ENCODE measurements at regions not wholly inside any gene's neighbourhood (a gene's known extent, or its start where the extent isn't known, plus 50 kb on each side); places are given as distances from the start of the nearest gene placed in this dataset.

GRCh38 chrX:116277351-116278225, 107.0 kb downstream of the AGTR2 start:
- Histone ChIP-seq H3K4me1 (ENCODE audit: control insufficient read depth, insufficient read depth, low read length) (no peaks in the 10 kb centered on the region), H3K4me3 (ENCODE audit: low read depth in 2 of 2, low read length in 2 of 2) (no peak overlapping the region), H3K9me3 (ENCODE audit: control insufficient read depth, insufficient read depth, low read depth, low read length) (no peaks in the 10 kb centered on the region), H3K27ac (ENCODE audit: low read length) (no peak overlapping the region), H3K27me3 (ENCODE audit: control insufficient read depth, insufficient read depth, low read length) (no peaks in the 10 kb centered on the region), H3K36me3 (ENCODE audit: control insufficient read depth, insufficient read depth, low read length) (no peaks in the 10 kb centered on the region)
- no peak for ATAC-seq
- TF ChIP-seq POLR2AphosphoS5 (IDR thresholded peaks at IDR 0.05; ENCODE audit: low read depth, low read length) = no peak
- no peak for TF ChIP-seq SIN3A (IDR thresholded peaks at IDR 0.05; ENCODE audit: borderline replicate concordance, insufficient read depth, low read depth, low read length)
- in situ Hi-C loops (cut with HindIII; ENCODE audit: low pct_unique_long_range_greater_than_20kb, low sequenced_read_pairs) (no loop called here), intact Hi-C loops (cut with micrococcal nuclease; ENCODE audit: unreplicated experiment) (no loop called here)
- POLR2A ChIA-PET = no interaction called here
- no peak for DNase-seq (ENCODE audit: low read depth, low spot score)
- CTCF ChIA-PET = no interaction called here
- no TSS peak for BruUV-seq (replicated peaks)

- no peaks in the 10 kb centered on the region for H3K9me3 ChIP-seq (ENCODE audit: control insufficient read depth, insufficient read depth, low read depth, low read length)
- intact Hi-C loops (cut with micrococcal nuclease; ENCODE audit: unreplicated experiment) = no loop called here
- no peak overlapping the region for H3K27ac ChIP-seq (ENCODE audit: low read length)
- H3K36me3 ChIP-seq (ENCODE audit: control insufficient read depth, insufficient read depth, low read length) = no peaks in the 10 kb centered on the region
- DNase-seq (ENCODE audit: low read depth, low spot score) = no peak
- no peak for TF ChIP-seq TCF7L2 (IDR thresholded peaks at IDR 0.05; ENCODE audit: low read depth, low read length)
- TF ChIP-seq REST (IDR thresholded peaks at IDR 0.05; ENCODE audit: insufficient read depth in 1 of 2, low read depth in 2 of 2, low read length in 1 of 2) = no peak
- no peak overlapping the region for H3K4me3 ChIP-seq (ENCODE audit: low read depth in 2 of 2, low read length in 2 of 2)
- ChIA-PET CTCF (no interaction called here), POLR2A (no interaction called here)
- H3K27me3 ChIP-seq (ENCODE audit: control insufficient read depth, insufficient read depth, low read length) = no peaks in the 10 kb centered on the region
- BruUV-seq (replicated peaks) = no TSS peak
- in situ Hi-C loops (cut with HindIII; ENCODE audit: low pct_unique_long_range_greater_than_20kb, low sequenced_read_pairs) = no loop called here
- no peaks in the 10 kb centered on the region for H3K4me1 ChIP-seq (ENCODE audit: control insufficient read depth, insufficient read depth, low read length)
- ATAC-seq = no peak
Observed at GRCh38 chrX:116278826-116279225, 108.3 kb downstream of the AGTR2 start.

GRCh38 chrX:116281106-116281505, 110.6 kb downstream of the AGTR2 start:
- ATAC-seq = no peak
- in situ Hi-C loops (cut with HindIII; ENCODE audit: low pct_unique_long_range_greater_than_20kb, low sequenced_read_pairs) (no loop called here), intact Hi-C loops (cut with micrococcal nuclease; ENCODE audit: unreplicated experiment) (no loop called here)
- no peaks in the 10 kb centered on the region for H3K36me3 ChIP-seq (ENCODE audit: control insufficient read depth, insufficient read depth, low read length)
- ChIA-PET POLR2A (no interaction called here), CTCF (no interaction called here)
- H3K4me1 ChIP-seq (ENCODE audit: control insufficient read depth, insufficient read depth, low read length) = no peaks in the 10 kb centered on the region
- no peaks in the 10 kb centered on the region for H3K9me3 ChIP-seq (ENCODE audit: control insufficient read depth, insufficient read depth, low read depth, low read length)
- DNase-seq (ENCODE audit: low read depth, low spot score) = no peak
- H3K4me3 ChIP-seq (ENCODE audit: low read depth in 2 of 2, low read length in 2 of 2) = no peak overlapping the region
- H3K27me3 ChIP-seq (ENCODE audit: control insufficient read depth, insufficient read depth, low read length) = no peaks in the 10 kb centered on the region
- no TSS peak for BruUV-seq (replicated peaks)
- TF ChIP-seq CTCF (IDR thresholded peaks at IDR 0.05) (no peak), TCF7L2 (IDR thresholded peaks at IDR 0.05; ENCODE audit: low read depth, low read length) (no peak), POLR2AphosphoS5 (IDR thresholded peaks at IDR 0.05; ENCODE audit: low read depth, low read length) (no peak), REST (IDR thresholded peaks at IDR 0.05; ENCODE audit: insufficient read depth in 1 of 2, low read depth in 2 of 2, low read length in 1 of 2) (no peak), SIN3A (IDR thresholded peaks at IDR 0.05; ENCODE audit: borderline replicate concordance, insufficient read depth, low read depth, low read length) (no peak)
- no peak overlapping the region for H3K27ac ChIP-seq (ENCODE audit: low read length)
